DMS79 treated with DMSO at 0.1 percent for 48 hours (cell line): ENCODE measurements at regions not wholly inside any gene's neighbourhood (a gene's known extent, or its start where the extent isn't known, plus 50 kb on each side); places are given as distances from the start of the nearest gene placed in this dataset.
A peak's percentile ranks its signal among the peaks of the same experiment; 100 is the strongest.

Experiments used
- DNase-seq: peaks from one replicate; lab custom pipeline; 2025; lab: John Stamatoyannopoulos, UW

- DNase-seq: peak; percentile 61
Observed at GRCh38 chr13:73708393-73708985, 425.7 kb downstream of the KLF12 start.

GRCh38 chr13:73704587-73704986 lies 429.6 kb downstream of the KLF12 start:
- no peak for DNase-seq

- no peak for DNase-seq
Observed at GRCh38 chr13:73703606-73704005, 430.6 kb downstream of the KLF12 start.

- no peak for DNase-seq
Observed at GRCh38 chr13:73702419-73703071, 431.7 kb downstream of the KLF12 start.

DNA sequence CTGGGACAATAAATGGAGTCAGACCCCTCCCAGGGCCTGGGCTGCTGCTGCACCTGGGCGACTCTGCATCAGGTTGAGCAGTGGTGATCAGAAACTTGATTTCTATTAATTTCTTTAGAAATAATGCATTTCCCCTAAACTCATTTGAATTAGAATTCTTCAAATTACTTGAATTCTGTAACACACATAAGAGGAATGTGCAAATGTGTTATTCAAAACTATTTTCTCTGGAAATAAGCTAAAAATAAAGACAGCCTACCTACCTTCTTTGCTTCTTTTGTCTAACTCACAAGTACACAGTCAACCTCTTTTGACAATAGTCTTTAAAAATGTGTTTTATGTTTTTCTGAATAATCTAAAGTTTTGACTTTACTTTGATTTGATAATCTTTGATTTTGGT lies 433.0 kb downstream of the KLF12 start:
- DNase-seq: no peak

DNA sequence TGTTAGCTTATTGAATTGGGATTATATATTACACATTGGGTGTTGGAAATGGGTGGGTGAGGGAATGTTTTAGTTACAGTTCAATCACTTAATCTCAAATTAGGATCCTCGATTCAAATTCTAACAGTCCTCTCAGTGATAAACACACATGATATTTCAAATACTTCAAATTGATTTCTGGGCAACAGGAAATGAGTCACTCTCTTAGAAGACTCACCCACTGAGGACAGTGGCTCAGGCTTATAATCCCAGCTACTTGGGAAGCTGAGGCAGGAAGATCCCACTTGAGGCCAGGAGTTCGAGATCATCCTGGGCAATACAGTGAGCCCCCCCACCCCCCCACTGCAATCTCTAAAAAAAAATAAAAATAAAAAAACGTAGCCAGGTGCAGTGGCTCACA lies 435.3 kb downstream of the KLF12 start:
- DNase-seq: no peak

GRCh38 chr13:73697166-73697565 lies 437.0 kb downstream of the KLF12 start:
- DNase-seq: no peak

DNA sequence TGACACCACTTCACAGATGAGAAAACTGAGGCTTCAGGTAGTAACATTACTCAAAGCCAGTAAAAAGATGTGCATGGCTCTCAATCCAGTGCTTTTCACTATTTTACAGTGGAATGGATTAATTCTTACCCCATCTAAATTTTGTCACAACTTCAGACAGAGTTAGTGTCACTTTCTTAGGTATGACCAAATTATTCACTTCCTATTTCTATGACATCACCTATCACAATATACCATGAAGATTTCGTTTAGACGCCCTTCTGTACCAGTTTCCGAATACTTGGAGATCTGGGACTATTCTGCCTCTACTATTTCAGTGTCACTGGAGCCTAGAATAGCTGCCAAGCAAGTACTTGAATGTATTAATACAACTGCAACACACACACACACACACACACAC lies 437.5 kb downstream of the KLF12 start:
- no peak for DNase-seq

GRCh38 chr13:73696271-73696670 lies 437.9 kb downstream of the KLF12 start:
- DNase-seq: no peak

- DNase-seq: no peak
Observed at GRCh38 chr13:73695325-73695724, 438.9 kb downstream of the KLF12 start.

DNA sequence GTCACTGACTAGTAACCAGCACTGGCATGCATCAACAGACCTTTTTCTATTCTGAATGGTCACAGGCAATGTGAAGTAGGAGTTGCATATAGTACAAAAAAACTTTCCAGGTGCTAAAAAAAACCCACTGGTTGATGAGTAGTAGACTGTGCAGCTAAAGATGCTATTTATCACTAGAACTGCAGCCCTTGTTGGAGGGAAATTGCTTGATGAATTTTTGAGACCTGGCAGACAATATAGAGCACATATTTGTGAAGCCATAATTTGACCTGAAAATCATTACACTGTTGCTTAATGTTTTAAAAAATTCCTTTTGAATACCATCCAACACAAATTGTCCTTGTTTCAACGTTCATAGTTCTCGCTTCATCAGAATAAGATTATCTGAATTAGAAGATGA lies 441.0 kb downstream of the KLF12 start:
- DNase-seq: no peak

- no peak for DNase-seq
Observed at GRCh38 chr13:73691891-73692290, 442.3 kb downstream of the KLF12 start.

- no peak for DNase-seq
Observed at GRCh38 chr13:73687929-73688328, 446.3 kb downstream of the KLF12 start.

DNA sequence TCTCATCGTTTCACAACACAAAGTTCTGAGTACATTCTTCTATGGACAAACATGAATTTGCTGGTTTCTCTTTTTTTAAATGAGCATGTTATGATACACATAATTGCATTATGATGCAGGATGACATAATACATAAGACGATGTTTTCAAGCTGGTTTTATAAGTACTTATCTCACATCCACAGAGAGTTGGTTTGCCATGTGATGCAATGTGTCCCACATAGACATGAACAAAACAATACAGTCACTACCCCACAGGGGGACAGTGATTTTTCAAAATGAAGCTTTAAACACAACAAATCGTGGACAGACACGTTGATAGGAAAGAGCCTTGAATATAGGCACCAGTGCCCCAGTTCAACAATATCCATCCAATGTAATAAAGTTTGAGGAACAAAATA lies 447.1 kb downstream of the KLF12 start:
- DNase-seq: no peak

- DNase-seq: no peak
Observed at GRCh38 chr13:73684750-73685149, 449.5 kb downstream of the KLF12 start.

DNA sequence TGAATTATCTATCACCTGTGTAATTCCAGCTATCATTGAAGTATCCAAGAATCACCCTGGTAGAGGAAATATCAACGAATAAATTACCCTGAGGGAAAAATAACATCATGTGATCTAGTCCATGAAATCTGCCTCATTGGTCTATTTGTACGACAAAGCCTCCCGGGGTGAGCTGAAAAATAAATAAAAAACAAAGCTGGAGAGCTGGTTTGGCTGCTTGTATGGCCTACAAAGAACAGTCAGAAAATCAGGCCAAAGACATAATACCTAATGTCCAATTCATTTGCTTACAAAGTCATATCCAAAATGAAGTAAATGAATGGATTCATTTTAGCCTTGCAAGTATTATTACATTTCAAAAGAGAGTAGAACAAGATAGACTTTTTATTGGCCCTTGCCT lies 449.9 kb downstream of the KLF12 start:
- DNase-seq: no peak

- no peak for DNase-seq
Observed at GRCh38 chr13:73683746-73684145, 450.5 kb downstream of the KLF12 start.

DNA sequence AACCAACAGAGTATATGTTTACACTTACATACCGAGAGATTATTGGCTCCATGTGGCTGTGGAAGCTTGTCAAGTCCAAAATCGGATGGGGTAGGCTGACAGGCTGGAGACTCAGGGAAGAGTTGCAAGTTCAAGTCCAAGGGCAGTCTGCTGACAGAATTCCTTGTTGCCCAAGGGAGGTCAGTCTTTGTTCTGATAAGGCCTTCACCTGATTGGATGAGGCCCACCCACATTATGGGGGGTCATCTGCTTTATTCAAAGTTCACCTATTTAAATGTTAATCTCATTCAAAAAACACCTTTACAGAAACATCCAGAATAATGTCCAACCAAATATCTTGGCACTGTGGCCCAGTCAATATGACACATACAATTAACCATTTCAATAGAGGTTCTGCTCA lies 452.4 kb downstream of the KLF12 start:
- no peak for DNase-seq

- DNase-seq: no peak
Observed at GRCh38 chr13:73681015-73681414, 453.2 kb downstream of the KLF12 start.

DNA sequence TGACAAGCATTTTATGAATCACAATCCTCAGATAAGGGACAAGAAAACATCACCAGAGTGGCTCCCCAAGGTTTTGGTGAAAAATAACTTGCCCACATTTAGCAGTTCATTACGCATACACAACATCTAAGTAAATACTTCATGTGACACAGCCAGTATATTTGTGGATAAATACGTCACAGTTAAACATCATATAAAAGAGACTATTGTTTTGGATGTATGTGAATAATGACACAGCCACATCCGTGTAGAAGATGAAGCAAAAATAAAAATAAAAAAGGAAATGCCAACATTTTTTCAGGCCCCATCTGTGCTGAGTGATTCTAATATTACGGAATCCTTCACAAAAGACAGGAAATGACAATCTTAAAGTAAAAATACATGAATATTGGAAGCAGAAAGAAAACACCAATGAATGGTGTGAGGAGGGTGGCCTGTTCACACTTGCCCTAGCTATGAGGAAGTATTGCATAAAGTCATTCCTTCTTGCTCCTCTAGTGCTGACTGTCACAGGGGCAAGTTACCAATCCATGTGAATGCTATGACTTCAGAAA lies 457.1 kb downstream of the KLF12 start:
- DNase-seq: no peak

- no peak for DNase-seq
Observed at GRCh38 chr13:73676550-73677047, 457.6 kb downstream of the KLF12 start.

DNA sequence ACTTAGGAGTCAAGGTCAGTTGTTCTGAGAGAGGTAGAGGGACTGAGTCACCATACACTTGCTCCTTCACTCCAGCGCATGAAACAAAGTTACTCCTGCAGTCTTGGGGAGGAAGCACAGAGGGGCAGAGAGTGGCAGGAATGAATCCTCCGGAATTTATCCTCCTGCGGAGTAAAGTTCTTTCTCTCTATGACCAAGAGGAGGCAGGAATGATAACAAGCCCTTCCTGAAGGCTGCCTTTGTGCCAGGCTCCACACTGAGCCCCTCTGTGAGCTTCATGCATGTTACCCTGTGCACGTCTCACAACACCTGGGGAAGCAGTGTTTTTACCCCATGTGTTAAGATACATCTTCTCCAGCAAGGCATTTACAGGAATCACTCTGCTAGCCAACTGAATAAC lies 458.4 kb downstream of the KLF12 start:
- no peak for DNase-seq

GRCh38 chr13:73674570-73674969 lies 459.6 kb downstream of the KLF12 start:
- DNase-seq: no peak

GRCh38 chr13:73673931-73674330 lies 460.3 kb downstream of the KLF12 start:
- no peak for DNase-seq
